HEK293T (cell line): ENCODE measurements at regions not wholly inside any gene's neighbourhood (a gene's known extent, or its start where the extent isn't known, plus 50 kb on each side); places are given as distances from the start of the nearest gene placed in this dataset.

ENCODE experiments used
- CTCF ChIA-PET: fragments of 350-600 bp; formaldehyde crosslinking; extraction: SDS; loops from one replicate; lab custom pipeline; 2021; ENCODE audit warnings: antibody characterized with exemption, inconsistent platforms; lab: Yijun Ruan, JAX
- POLR2A ChIA-PET: fragments of 350-600 bp; formaldehyde crosslinking; extraction: SDS; loops from one replicate; lab custom pipeline; 2020; ENCODE audit warnings: antibody characterized with exemption, inconsistent platforms; lab: Yijun Ruan, JAX
- DNase-seq: peaks from one replicate; pipeline ENCODE4 v3.0.0; 2012; ENCODE audit warnings: mixed read lengths; ENCODE audit errors: extremely low spot score
- ARNT ChIP-seq: fragments of 450-650 bp; IDR thresholded peaks from 2 replicates; pipeline ENCODE4 v1.6.1; 2017; ENCODE audit warnings: mild to moderate bottlenecking
- BHLHE40 ChIP-seq: fragments of 450-650 bp; IDR thresholded peaks from 2 replicates; pipeline ENCODE4 v1.6.1; 2016; ENCODE audit warnings: mild to moderate bottlenecking, moderate library complexity, borderline replicate concordance
- CTBP1 ChIP-seq: fragments of 450-650 bp; IDR thresholded peaks from 2 replicates; pipeline ENCODE4 v1.6.1; 2016; ENCODE audit warnings: borderline replicate concordance
- ELF4 ChIP-seq: fragments of 450-650 bp; IDR thresholded peaks from 2 replicates; pipeline ENCODE4 v1.6.1; 2017; ENCODE audit warnings: antibody characterized with exemption
- FOXA1 ChIP-seq: fragments of 450-650 bp; IDR thresholded peaks from 2 replicates; pipeline ENCODE4 v1.6.1; 2016; ENCODE audit warnings: mild to moderate bottlenecking
- FOXK2 ChIP-seq: fragments of 450-650 bp; IDR thresholded peaks from 2 replicates; pipeline ENCODE4 v1.6.1; 2016; ENCODE audit warnings: mild to moderate bottlenecking
- FOXM1 ChIP-seq: fragments of 450-650 bp; IDR thresholded peaks from 2 replicates; pipeline ENCODE4 v1.6.1; 2017; ENCODE audit warnings: mild to moderate bottlenecking, borderline replicate concordance
- HDGF ChIP-seq: fragments of 450-650 bp; IDR thresholded peaks from 2 replicates; pipeline ENCODE4 v1.6.1; 2017; ENCODE audit warnings: antibody characterized with exemption, borderline replicate concordance
- L3MBTL2 ChIP-seq: fragments of 450-650 bp; conservative IDR thresholded peaks from 2 replicates; pipeline ENCODE4 v1.6.1; 2016; ENCODE audit warnings: mild to moderate bottlenecking
- LEF1 ChIP-seq: fragments of 450-650 bp; IDR thresholded peaks from 2 replicates; pipeline ENCODE4 v1.6.1; 2017; ENCODE audit warnings: mild to moderate bottlenecking, borderline replicate concordance
- NFRKB ChIP-seq: fragments of 450-650 bp; IDR thresholded peaks from 2 replicates; pipeline ENCODE4 v1.6.1; 2016; ENCODE audit warnings: mild to moderate bottlenecking, moderate library complexity
- SP1 ChIP-seq: fragments of 450-650 bp; IDR thresholded peaks from 2 replicates; pipeline ENCODE4 v1.6.1; 2017
- SUZ12 ChIP-seq: fragments of 450-650 bp; IDR thresholded peaks from 2 replicates; pipeline ENCODE4 v1.6.1; 2016; ENCODE audit warnings: mild to moderate bottlenecking
- TARDBP ChIP-seq: fragments of 450-650 bp; IDR thresholded peaks from 2 replicates; pipeline ENCODE4 v1.6.1; 2016
- ZNF384 ChIP-seq: fragments of 450-650 bp; IDR thresholded peaks from 2 replicates; pipeline ENCODE4 v1.6.1; 2016
- TF ChIP-seq, protein P1 (sequence below): fragments of 450-650 bp; IDR thresholded peaks from 2 replicates; pipeline ENCODE4 v1.6.1; 2016

- POLR2A ChIA-PET: no interaction called here
These were observed 236.7 kb upstream of the TNRC6C start for GRCh38 chr17:77721846-77722160.

GRCh38 chr17:77722366-77722765 is 236.1 kb upstream of the TNRC6C start:
- no peak for DNase-seq
- CTCF ChIA-PET: no interaction called here
- no peak for TF ChIP-seq NFRKB
- no peak for TF ChIP-seq BHLHE40
- no peak for TF ChIP-seq TARDBP
- TF ChIP-seq FOXK2: no peak
- no peak for TF ChIP-seq LEF1
- TF ChIP-seq L3MBTL2: no peak
- POLR2A ChIA-PET: no interaction called here

More at GRCh38 chr17:77721846-77722160, 236.7 kb upstream of the TNRC6C start:
- CTCF ChIA-PET: no interaction called here
- DNase-seq: no peak
- TF ChIP-seq ZNF384: no peak
- no peak for TF ChIP-seq FOXM1
- TF ChIP-seq ELF4: no peak
- TF ChIP-seq, protein P1, sequence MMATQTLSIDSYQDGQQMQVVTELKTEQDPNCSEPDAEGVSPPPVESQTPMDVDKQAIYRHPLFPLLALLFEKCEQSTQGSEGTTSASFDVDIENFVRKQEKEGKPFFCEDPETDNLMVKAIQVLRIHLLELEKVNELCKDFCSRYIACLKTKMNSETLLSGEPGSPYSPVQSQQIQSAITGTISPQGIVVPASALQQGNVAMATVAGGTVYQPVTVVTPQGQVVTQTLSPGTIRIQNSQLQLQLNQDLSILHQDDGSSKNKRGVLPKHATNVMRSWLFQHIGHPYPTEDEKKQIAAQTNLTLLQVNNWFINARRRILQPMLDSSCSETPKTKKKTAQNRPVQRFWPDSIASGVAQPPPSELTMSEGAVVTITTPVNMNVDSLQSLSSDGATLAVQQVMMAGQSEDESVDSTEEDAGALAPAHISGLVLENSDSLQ: no peak
- TF ChIP-seq SP1: no peak
- TF ChIP-seq SUZ12: no peak
- no peak for TF ChIP-seq LEF1
- TF ChIP-seq FOXA1: no peak
- TF ChIP-seq BHLHE40: no peak
- no peak for TF ChIP-seq FOXK2
- TF ChIP-seq CTBP1: no peak
- no peak for TF ChIP-seq TARDBP
- TF ChIP-seq NFRKB: no peak
- no peak for TF ChIP-seq ARNT

- DNase-seq: no peak
- POLR2A ChIA-PET: no interaction called here
- no peak for TF ChIP-seq SP1
- no peak for TF ChIP-seq BHLHE40
- TF ChIP-seq, protein P1: no peak
- TF ChIP-seq TARDBP: no peak
- no peak for TF ChIP-seq LEF1
- no peak for TF ChIP-seq ZNF384
- no peak for TF ChIP-seq CTBP1
- TF ChIP-seq NFRKB: no peak
- TF ChIP-seq FOXA1: no peak
- no peak for TF ChIP-seq HDGF
- TF ChIP-seq ARNT: no peak
- TF ChIP-seq SUZ12: no peak
- CTCF ChIA-PET: no interaction called here
These were observed 235.2 kb upstream of the TNRC6C start for GRCh38 chr17:77723071-77723908.

DNA sequence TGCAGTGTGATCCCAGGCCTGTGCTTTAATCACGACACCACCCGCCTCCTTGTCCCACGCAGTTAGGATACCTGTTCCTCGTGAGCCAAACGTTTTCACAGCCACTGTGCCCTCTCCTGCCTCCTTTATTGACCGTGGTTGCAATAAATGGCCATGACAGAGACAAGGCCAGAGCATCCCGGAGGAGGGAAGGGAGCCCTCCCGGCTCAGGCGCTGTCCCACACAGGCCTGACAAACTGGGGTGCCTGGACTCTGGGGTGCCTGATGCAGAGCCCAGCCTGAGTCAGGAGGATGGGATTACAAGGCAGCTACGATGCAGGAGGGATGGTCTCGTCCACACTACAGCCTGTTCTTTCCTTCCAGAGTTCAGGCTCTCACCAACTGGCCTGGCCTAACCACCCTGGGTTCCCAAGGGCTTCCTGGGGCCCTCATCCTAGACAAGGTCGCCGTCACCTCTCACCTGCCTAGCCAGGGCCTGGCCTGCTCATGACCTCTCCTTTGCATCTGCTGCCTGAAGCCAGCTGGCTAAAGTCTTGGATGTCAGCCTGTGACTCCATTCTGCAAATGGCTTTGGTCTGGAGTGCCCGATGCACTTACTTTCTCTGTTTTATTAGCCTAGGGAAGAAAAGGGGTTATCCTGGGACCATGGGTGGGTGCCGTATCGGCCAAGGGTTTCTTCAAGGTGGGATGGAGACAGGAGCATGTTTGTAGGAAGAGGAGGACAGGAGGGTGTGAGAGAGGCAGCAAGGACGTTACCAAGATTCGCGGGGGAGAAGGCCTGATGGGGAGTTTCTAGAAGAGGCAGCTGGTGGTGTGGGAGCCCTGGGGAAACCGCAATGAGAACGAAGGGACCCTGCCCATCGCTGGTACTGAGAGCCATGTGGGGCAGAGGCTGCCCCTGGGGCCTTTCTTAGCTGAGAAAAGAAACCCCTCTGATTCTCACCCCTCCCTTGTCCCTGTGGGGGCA is 234.3 kb upstream of the TNRC6C start:
- DNase-seq: no peak
- TF ChIP-seq FOXK2: no peak
- TF ChIP-seq FOXM1: no peak
- no peak for TF ChIP-seq TARDBP
- no peak for TF ChIP-seq SP1
- TF ChIP-seq HDGF: no peak
- TF ChIP-seq BHLHE40: no peak
- TF ChIP-seq LEF1: no peak
- no peak for TF ChIP-seq CTBP1
- no peak for TF ChIP-seq ARNT
- TF ChIP-seq L3MBTL2: no peak
- no peak for TF ChIP-seq FOXA1
- TF ChIP-seq ZNF384: no peak
- TF ChIP-seq NFRKB: no peak
- TF ChIP-seq, protein P1: no peak
- TF ChIP-seq SUZ12: no peak
- no peak for TF ChIP-seq ELF4
- POLR2A ChIA-PET: no interaction called here
- CTCF ChIA-PET: no interaction called here

GRCh38 chr17:77724876-77725615 is 233.5 kb upstream of the TNRC6C start:
- no peak for DNase-seq

More at GRCh38 chr17:77724876-77725615, 233.5 kb upstream of the TNRC6C start:
- TF ChIP-seq SP1 (no peak), FOXA1 (no peak), ARNT (no peak)
- CTCF ChIA-PET: no interaction called here
- POLR2A ChIA-PET: no interaction called here
